Progenitor cell of endocrine pancreas (in vitro differentiated cells): ENCODE measurements at regions not wholly inside any gene's neighbourhood (a gene's known extent, or its start where the extent isn't known, plus 50 kb on each side); places are given as distances from the start of the nearest gene placed in this dataset.

ENCODE experiments used
- DNase-seq: peaks from one replicate; pipeline ENCODE4 v3.0.0; 2021; ENCODE audit warnings: low spot score; ENCODE audit not compliant: unreplicated experiment
- H3K27ac Mint-ChIP-seq: 2 replicates; pipeline ENCODE4 v1.8.0; 2021; ENCODE audit warnings: mild to moderate bottlenecking, moderate library complexity, mixed read lengths
- H3K27me3 Mint-ChIP-seq: 2 replicates; pipeline ENCODE4 v1.8.0; 2021; ENCODE audit warnings: mixed read lengths
- H3K36me3 Mint-ChIP-seq: 2 replicates; pipeline ENCODE4 v1.8.0; 2022; ENCODE audit warnings: mixed read lengths; ENCODE audit not compliant: insufficient read depth
- H3K4me1 Mint-ChIP-seq: 2 replicates; pipeline ENCODE4 v1.8.0; 2021; ENCODE audit warnings: low read depth, mixed read lengths
- H3K4me3 Mint-ChIP-seq: 2 replicates; pipeline ENCODE4 v1.8.0; 2021; ENCODE audit warnings: low read depth, mild to moderate bottlenecking, moderate library complexity, mixed read lengths
- H3K9me3 Mint-ChIP-seq: 2 replicates; pipeline ENCODE4 v1.8.0; 2021; ENCODE audit warnings: low read depth, mixed read lengths
- TF ChIP-seq, protein P1 (sequence below): fragments of 200-600 bp; sonication (generic); IDR thresholded peaks from one replicate; pipeline ENCODE4 v1.5.0; 2021; ENCODE audit warnings: antibody characterized with exemption, mild to moderate bottlenecking; ENCODE audit not compliant: unreplicated experiment

DNA sequence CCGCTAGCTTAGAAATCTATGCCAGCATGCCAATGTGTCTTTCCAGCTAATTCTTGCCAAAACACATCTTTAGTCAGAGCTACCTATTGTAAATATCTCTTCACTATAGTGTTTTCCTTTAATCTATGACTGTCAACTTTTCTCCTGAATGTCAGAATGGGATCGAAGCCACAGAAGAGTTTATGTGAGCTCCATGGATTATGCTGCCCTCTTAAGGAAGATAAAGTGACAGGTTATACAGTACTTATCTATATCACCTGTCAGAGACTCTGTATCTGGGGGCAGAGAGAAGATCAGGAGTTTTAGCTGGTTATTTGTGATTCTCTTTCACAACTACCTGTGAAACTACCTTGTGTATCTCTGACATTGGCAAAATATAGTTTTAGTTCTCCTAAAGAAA is 204.3 kb upstream of the SEL1L start:
- DNase-seq = no peak
- no peaks in the 10 kb centered on the region for H3K4me1 Mint-ChIP-seq
- H3K27ac Mint-ChIP-seq = no peak overlapping the region
- H3K4me3 Mint-ChIP-seq = no peak overlapping the region
- no peaks in the 10 kb centered on the region for H3K36me3 Mint-ChIP-seq
- no peaks in the 10 kb centered on the region for H3K27me3 Mint-ChIP-seq
- TF ChIP-seq, protein P1, sequence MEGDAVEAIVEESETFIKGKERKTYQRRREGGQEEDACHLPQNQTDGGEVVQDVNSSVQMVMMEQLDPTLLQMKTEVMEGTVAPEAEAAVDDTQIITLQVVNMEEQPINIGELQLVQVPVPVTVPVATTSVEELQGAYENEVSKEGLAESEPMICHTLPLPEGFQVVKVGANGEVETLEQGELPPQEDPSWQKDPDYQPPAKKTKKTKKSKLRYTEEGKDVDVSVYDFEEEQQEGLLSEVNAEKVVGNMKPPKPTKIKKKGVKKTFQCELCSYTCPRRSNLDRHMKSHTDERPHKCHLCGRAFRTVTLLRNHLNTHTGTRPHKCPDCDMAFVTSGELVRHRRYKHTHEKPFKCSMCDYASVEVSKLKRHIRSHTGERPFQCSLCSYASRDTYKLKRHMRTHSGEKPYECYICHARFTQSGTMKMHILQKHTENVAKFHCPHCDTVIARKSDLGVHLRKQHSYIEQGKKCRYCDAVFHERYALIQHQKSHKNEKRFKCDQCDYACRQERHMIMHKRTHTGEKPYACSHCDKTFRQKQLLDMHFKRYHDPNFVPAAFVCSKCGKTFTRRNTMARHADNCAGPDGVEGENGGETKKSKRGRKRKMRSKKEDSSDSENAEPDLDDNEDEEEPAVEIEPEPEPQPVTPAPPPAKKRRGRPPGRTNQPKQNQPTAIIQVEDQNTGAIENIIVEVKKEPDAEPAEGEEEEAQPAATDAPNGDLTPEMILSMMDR = no peak
- peaks cover 7% of the 10 kb centered on the region for H3K9me3 Mint-ChIP-seq

DNA sequence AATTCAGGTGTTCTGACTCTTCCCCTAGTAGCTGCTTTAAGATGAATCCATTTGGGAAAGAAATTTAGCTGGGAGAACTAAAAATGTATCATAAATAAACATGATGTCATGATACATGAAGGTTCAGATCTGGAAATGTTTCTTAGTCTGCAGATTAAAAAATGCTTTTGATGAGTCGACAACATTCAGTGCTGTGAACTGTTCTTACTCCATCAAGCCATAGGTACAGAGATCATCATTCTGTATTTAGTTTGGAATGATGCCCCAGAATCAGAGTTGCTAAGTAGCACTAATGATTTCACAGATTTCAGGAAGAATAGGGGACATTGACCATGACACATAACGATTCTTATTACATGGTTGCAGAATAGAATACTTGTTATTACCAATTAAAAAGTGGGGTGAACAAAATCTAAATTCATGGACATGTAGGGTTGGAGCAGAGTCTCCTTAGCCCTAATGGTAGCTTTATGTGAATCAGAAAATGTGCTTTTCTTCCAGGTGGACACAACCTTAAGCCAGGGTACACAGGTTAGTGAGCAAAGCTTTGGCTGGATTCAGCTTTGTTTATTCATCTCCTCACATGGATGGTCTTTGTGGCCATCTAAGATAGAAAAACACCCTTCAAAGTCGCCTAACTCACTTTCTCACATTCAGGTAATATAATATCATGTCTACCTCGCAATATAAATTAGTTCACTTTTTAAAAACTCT is 205.4 kb upstream of the SEL1L start:
- no peak overlapping the region for H3K4me3 Mint-ChIP-seq
- no peaks in the 10 kb centered on the region for H3K36me3 Mint-ChIP-seq
- H3K4me1 Mint-ChIP-seq = no peaks in the 10 kb centered on the region
- H3K27me3 Mint-ChIP-seq = no peaks in the 10 kb centered on the region
- no peak overlapping the region for H3K27ac Mint-ChIP-seq
- TF ChIP-seq, protein P1 = no peak
- DNase-seq = no peak
- H3K9me3 Mint-ChIP-seq = peaks cover 3% of the 10 kb centered on the region

DNA sequence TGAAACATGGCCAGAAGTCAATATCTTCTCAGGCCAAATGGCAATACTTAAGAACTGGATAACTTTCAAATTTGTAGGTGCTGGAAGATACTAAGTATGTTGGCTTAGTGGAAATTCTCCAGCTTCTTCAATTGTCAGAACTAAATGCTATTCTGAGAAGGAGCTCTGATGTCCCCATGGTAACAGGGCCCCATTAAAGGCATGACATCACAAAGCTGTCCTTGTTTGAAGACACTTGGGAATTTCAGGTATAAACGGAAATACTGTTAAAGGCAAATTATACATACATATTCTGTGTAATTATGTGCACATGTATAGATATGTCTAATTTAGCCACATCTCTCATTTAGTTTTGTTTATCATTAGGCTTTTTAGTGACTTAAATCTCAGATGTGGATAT is 210.0 kb upstream of the SEL1L start:
- peaks cover 5% of the 10 kb centered on the region for H3K4me1 Mint-ChIP-seq
- H3K27me3 Mint-ChIP-seq = no peaks in the 10 kb centered on the region
- TF ChIP-seq, protein P1 = no peak
- no peaks in the 10 kb centered on the region for H3K36me3 Mint-ChIP-seq
- no peak overlapping the region for H3K4me3 Mint-ChIP-seq
- H3K27ac Mint-ChIP-seq = no peak overlapping the region
- H3K9me3 Mint-ChIP-seq = no peaks in the 10 kb centered on the region
- DNase-seq = no peak

DNA sequence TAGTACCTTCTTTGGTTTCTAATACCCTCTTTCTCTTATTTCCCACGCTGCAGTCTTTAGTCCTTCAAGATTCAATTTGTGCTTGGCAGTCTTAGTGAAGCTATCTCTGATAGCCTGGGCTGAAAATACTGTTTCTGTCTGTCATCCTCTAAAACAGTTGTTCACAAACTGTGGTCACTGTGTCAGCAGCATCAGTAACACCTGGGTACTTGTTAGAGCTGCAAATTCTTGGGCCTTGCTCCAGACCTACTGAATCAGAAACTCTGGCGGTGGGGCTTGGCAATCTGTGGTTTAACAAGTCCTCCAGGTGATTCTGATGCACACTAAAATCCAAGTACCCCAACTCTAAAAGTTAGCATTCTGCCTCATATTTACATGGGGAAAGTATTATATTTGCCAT is 217.5 kb upstream of the SEL1L start:
- no peak overlapping the region for H3K27ac Mint-ChIP-seq
- no peak overlapping the region for H3K4me3 Mint-ChIP-seq
- no peaks in the 10 kb centered on the region for H3K27me3 Mint-ChIP-seq
- H3K9me3 Mint-ChIP-seq = peaks cover 3% of the 10 kb centered on the region
- peaks cover 5% of the 10 kb centered on the region for H3K4me1 Mint-ChIP-seq
- DNase-seq = no peak
- H3K36me3 Mint-ChIP-seq = no peaks in the 10 kb centered on the region
- TF ChIP-seq, protein P1 = no peak

DNA sequence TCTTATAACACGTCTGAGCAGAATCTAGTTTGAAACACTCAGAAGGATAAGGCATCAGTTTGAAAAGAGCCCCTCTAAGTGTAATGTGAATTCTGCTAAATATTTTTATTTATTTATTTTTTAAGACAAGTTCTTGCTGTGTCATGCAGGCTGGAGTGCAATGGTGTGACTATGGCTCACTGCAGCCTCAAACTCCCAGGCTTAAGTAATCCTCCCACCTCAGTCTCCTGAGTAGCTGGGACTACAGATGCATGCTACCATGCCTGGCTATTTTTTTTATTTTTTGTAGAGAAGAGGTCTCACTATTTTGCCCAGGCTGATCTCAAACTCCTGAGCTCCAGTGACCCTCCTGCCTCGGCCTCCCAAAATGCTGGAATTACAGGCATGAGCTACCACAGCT is 225.9 kb upstream of the SEL1L start:
- TF ChIP-seq, protein P1 = no peak
- Mint-ChIP-seq H3K27me3 (no peaks in the 10 kb centered on the region), H3K4me1 (no peaks in the 10 kb centered on the region), H3K9me3 (no peaks in the 10 kb centered on the region), H3K27ac (no peak overlapping the region), H3K4me3 (no peak overlapping the region), H3K36me3 (no peaks in the 10 kb centered on the region)
- no peak for DNase-seq
